VCaP (cell line): ENCODE measurements at regions not wholly inside any gene's neighbourhood (a gene's known extent, or its start where the extent isn't known, plus 50 kb on each side); places are given as distances from the start of the nearest gene placed in this dataset.
A peak's percentile ranks its signal among the peaks of the same experiment; 100 is the strongest.

ENCODE experiments used
- H3K27ac ChIP-seq: fragments of 450-650 bp; 2 replicates; pipeline ENCODE4 v1.5.1; 2017
- CTCF ChIP-seq: fragments of 450-650 bp; conservative IDR thresholded peaks from 2 replicates; pipeline ENCODE4 v1.5.1; 2017; ENCODE audit warnings: mild to moderate bottlenecking, moderate library complexity

- no peak overlapping the region for H3K27ac ChIP-seq
- TF ChIP-seq CTCF, result no peak
Measured at GRCh38 chr2:16283071-16283850, 342.9 kb downstream of the MYCN start.

- no peak overlapping the region for H3K27ac ChIP-seq
- TF ChIP-seq CTCF, result no peak
Measured at GRCh38 chr2:16282511-16282910, 342.2 kb downstream of the MYCN start.

- peak; percentile 77 for TF ChIP-seq CTCF
- H3K27ac ChIP-seq, result no peak overlapping the region
Measured at GRCh38 chr2:16281451-16282335, 341.3 kb downstream of the MYCN start.

GRCh38 chr2:16280081-16280480 lies 339.7 kb downstream of the MYCN start:
- no peak for TF ChIP-seq CTCF
- no peak overlapping the region for H3K27ac ChIP-seq

- H3K27ac ChIP-seq, result no peak overlapping the region
- TF ChIP-seq CTCF, result no peak
Measured at GRCh38 chr2:16279641-16280040, 339.3 kb downstream of the MYCN start.

GRCh38 chr2:16279201-16279570 lies 338.8 kb downstream of the MYCN start:
- TF ChIP-seq CTCF, result no peak

GRCh38 chr2:16278421-16279200 lies 338.3 kb downstream of the MYCN start:
- TF ChIP-seq CTCF, result no peak

More at GRCh38 chr2:16279201-16279570, 338.8 kb downstream of the MYCN start:
- no peak overlapping the region for H3K27ac ChIP-seq

More at GRCh38 chr2:16278421-16279200, 338.3 kb downstream of the MYCN start:
- H3K27ac ChIP-seq, result no peak overlapping the region
